Astrocyte (in vitro differentiated cells and primary cell): ENCODE measurements at regions not wholly inside any gene's neighbourhood (a gene's known extent, or its start where the extent isn't known, plus 50 kb on each side); places are given as distances from the start of the nearest gene placed in this dataset.

Experiments used
- CTCF ChIP-seq: IDR thresholded peaks from 2 replicates; pipeline ENCODE4 v1.5.1; 2011; ENCODE audit warnings: low read depth, mild to moderate bottlenecking, inconsistent platforms, low read length, moderate library complexity; ENCODE audit not compliant: insufficient read depth
- EZH2 ChIP-seq: IDR thresholded peaks from 2 replicates; pipeline ENCODE4 v1.6.1; 2012; ENCODE audit warnings: mild to moderate bottlenecking, low read length, inconsistent platforms; ENCODE audit not compliant: insufficient read depth

GRCh38 chr10:6321880-6322279, 119.1 kb downstream of the PFKFB3 start:
- no peak for TF ChIP-seq EZH2
- TF ChIP-seq CTCF = no peak
